ENCODE measurements at regions not wholly inside any gene's neighbourhood (a gene's known extent, or its start where the extent isn't known, plus 50 kb on each side); places are given as distances from the start of the nearest gene placed in this dataset.

DNA sequence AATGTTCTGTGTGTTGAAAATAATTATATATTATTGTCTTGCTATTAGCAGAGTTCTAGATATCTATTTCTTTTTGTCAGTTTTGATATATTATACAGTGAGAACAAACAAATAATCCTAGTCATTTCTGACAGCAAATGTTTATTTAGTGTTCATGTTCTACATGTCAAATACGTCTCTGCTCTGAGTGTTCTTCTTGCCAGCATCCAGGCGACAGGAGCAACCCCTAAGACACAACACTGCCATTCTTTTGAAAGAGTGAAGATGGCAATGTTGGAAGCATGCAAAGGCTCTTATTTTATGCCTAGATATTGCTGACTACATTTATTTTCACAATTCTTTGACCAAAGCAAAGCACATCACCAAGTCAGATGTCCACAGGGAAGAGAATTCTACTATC lies 1556.6 kb upstream of the TMEFF2 start (continued):
- TF ChIP-seq ZNF592 (IDR thresholded peaks at IDR 0.05) (no peak), NR2F1 (conservative IDR thresholded peaks at IDR 0.05) (no peak), FOS (IDR thresholded peaks at IDR 0.05; ENCODE audit: borderline replicate concordance, extremely low read depth, insufficient read length) (no peak), ESRRA (IDR thresholded peaks at IDR 0.05; ENCODE audit: low read length) (no peak), PML (IDR thresholded peaks at IDR 0.05; ENCODE audit: low read length) (no peak), STAT1 (conservative IDR thresholded peaks at IDR 0.05) (no peak)
- TF ChIP-seq, protein P1, sequence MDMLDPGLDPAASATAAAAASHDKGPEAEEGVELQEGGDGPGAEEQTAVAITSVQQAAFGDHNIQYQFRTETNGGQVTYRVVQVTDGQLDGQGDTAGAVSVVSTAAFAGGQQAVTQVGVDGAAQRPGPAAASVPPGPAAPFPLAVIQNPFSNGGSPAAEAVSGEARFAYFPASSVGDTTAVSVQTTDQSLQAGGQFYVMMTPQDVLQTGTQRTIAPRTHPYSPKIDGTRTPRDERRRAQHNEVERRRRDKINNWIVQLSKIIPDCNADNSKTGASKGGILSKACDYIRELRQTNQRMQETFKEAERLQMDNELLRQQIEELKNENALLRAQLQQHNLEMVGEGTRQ (IDR thresholded peaks at IDR 0.05; ENCODE audit: borderline replicate concordance, low read depth, low read length), result no peak

- H3K4me3 ChIP-seq, result no peak overlapping the region
- 3% methylated on average over 2 of the region's 2 CpGs for WGBS (ENCODE audit: insufficient coverage, insufficient replicate concordance, low lambda C conversion rate, missing lambda C conversion rate)
- H3K4me1 ChIP-seq (ENCODE audit: control insufficient read depth, insufficient read depth, low read length), result no peaks in the 10 kb centered on the region
- POLR2A ChIA-PET, result no interaction called here
- CTCF ChIA-PET, result no interaction called here
- intact Hi-C loops (cut with micrococcal nuclease; ENCODE audit: unreplicated experiment) (no loop called here), in situ Hi-C loops (cut with MboI) (no loop called here)
- no peaks in the 10 kb centered on the region for H3K79me2 ChIP-seq (ENCODE audit: control insufficient read depth, insufficient read depth, low read length)
- FAIRE-seq, result no peak
- H3K4me2 ChIP-seq (ENCODE audit: control insufficient read depth, insufficient read depth), result no peak overlapping the region
- SMC1A ChIA-PET (ENCODE audit: uncharacterized antibody, unreplicated experiment), result no interaction called here
- no peaks in the 10 kb centered on the region for H3K36me3 ChIP-seq (ENCODE audit: control insufficient read depth in 2 of 2, insufficient read depth in 2 of 2, low read length in 1 of 2)
- BruUV-seq (replicated peaks), result no TSS peak
- no peak overlapping the region for H3K27ac ChIP-seq (ENCODE audit: control insufficient read depth, insufficient read depth)
- no peak overlapping the region for H2AFZ ChIP-seq (ENCODE audit: control insufficient read depth, low read depth, low read length)
- no peak for ATAC-seq
- no peak for DNase-seq (ENCODE audit: low read depth, low spot score)
- H3K9me3 ChIP-seq (replicated peaks; ENCODE audit: control insufficient read depth, insufficient read depth, low read length), result no peaks in the 10 kb centered on the region
- no peaks in the 10 kb centered on the region for H3K27me3 ChIP-seq (replicated peaks in 1 of 2; ENCODE audit: control insufficient read depth in 2 of 2, insufficient read depth in 2 of 2, low read length in 1 of 2)
- RAD21 ChIA-PET (ENCODE audit: unreplicated experiment), result no interaction called here
- no peaks in the 10 kb centered on the region for H4K20me1 ChIP-seq (ENCODE audit: control insufficient read depth, insufficient read depth)
- TF ChIP-seq ZBTB40 (IDR thresholded peaks at IDR 0.05; ENCODE audit: borderline replicate concordance) (no peak), ASH2L (IDR thresholded peaks at IDR 0.05; ENCODE audit: borderline replicate concordance, low read depth) (no peak), NR2C2 (IDR thresholded peaks at IDR 0.05; ENCODE audit: borderline replicate concordance, control insufficient read depth, insufficient read length, low read depth) (no peak), SPI1 (IDR thresholded peaks at IDR 0.05; ENCODE audit: borderline replicate concordance, insufficient read depth, low read depth, low read length) (no peak), CBFB (IDR thresholded peaks at IDR 0.05; ENCODE audit: low read depth) (no peak)
- H3K9ac ChIP-seq (ENCODE audit: control insufficient read depth, insufficient read depth, low read length), result no peak overlapping the region
These were observed 1554.8 kb upstream of the TMEFF2 start for GRCh38 chr2:193749485-193749884.

All from GM12878 (cell line).